MCF 10A (cell line): ENCODE measurements at regions not wholly inside any gene's neighbourhood (a gene's known extent, or its start where the extent isn't known, plus 50 kb on each side); places are given as distances from the start of the nearest gene placed in this dataset.

Source experiments
- BruUV-seq: library from RNA; stranded (reverse); fragments of 400-500 nt; replicated peaks from 2 replicates; lab custom pipeline; 2021; lab: Mats Ljungman, UMichigan
- CTCF ChIA-PET: fragments of 300-600 bp; sonication (Branson Sonifier 250); formaldehyde crosslinking; extraction: SDS; loops from one replicate; lab custom pipeline; 2021; ENCODE audit warnings: antibody characterized with exemption, inconsistent platforms; lab: Yijun Ruan, JAX
- POLR2A ChIA-PET: fragments of 300-600, 350-650 bp; sonication (Branson Sonifier 250); formaldehyde crosslinking; extraction: SDS; loops from one replicate; lab custom pipeline; 2020; ENCODE audit warnings: antibody characterized with exemption, inconsistent platforms; lab: Yijun Ruan, JAX
- DNase-seq: peaks from one replicate; pipeline ENCODE4 v3.0.0-alpha.2; 2018; ENCODE audit not compliant: unreplicated experiment
- H3K27ac Mint-ChIP-seq: one replicate; pipeline ENCODE4 v1.8.0; 2022; ENCODE audit warnings: mild to moderate bottlenecking, low read depth, mixed read lengths; ENCODE audit not compliant: unreplicated experiment
- H3K27me3 Mint-ChIP-seq: one replicate; pipeline ENCODE4 v1.8.0; 2022; ENCODE audit warnings: mixed read lengths; ENCODE audit not compliant: insufficient read depth, unreplicated experiment
- H3K36me3 Mint-ChIP-seq: one replicate; pipeline ENCODE4 v1.8.0; 2022; ENCODE audit warnings: mild to moderate bottlenecking, moderate library complexity, mixed read lengths; ENCODE audit not compliant: insufficient read depth, unreplicated experiment
- H3K4me1 Mint-ChIP-seq: one replicate; pipeline ENCODE4 v1.8.0; 2022; ENCODE audit warnings: mixed read lengths; ENCODE audit not compliant: insufficient read depth, unreplicated experiment
- H3K4me3 Mint-ChIP-seq: one replicate; pipeline ENCODE4 v1.8.0; 2022; ENCODE audit warnings: mild to moderate bottlenecking, moderate library complexity, mixed read lengths; ENCODE audit not compliant: unreplicated experiment
- H3K9me3 Mint-ChIP-seq: one replicate; pipeline ENCODE4 v1.8.0; 2022; ENCODE audit warnings: mixed read lengths; ENCODE audit not compliant: unreplicated experiment
- CTCF ChIP-seq: fragments of 200-600 bp; IDR thresholded peaks from one replicate; pipeline ENCODE4 v1.8.0; 2022; ENCODE audit warnings: antibody characterized with exemption, mild to moderate bottlenecking; ENCODE audit not compliant: unreplicated experiment
- intact Hi-C: fragments of 100-400 bp; cut with micrococcal nuclease; formaldehyde crosslinking; loops from 2 replicates; pipeline ENCODE4 v1.14.1; 2022

GRCh38 chr7:96855691-96856090 is 146.0 kb upstream of the SEM1 start:
- Mint-ChIP-seq H3K36me3 (no peaks in the 10 kb centered on the region), H3K27me3 (peaks cover 35% of the 10 kb centered on the region), H3K9me3 (no peaks in the 10 kb centered on the region), H3K27ac (no peak overlapping the region), H3K4me3 (no peak overlapping the region), H3K4me1 (no peaks in the 10 kb centered on the region)
- CTCF ChIA-PET = no interaction called here
- no peak for DNase-seq
- intact Hi-C loops = no loop called here
- BruUV-seq = no TSS peak
- POLR2A ChIA-PET = no interaction called here
- no peak for TF ChIP-seq CTCF

- POLR2A ChIA-PET = interaction anchor here (1.2 to 2.3 kb wide), 2 partner anchors 25 to 80 kb away, joined by 5 read pairs; no protein-coding TSS in a partner anchor
- no TSS peak for BruUV-seq
These were observed 135.8 kb upstream of the DLX6 start for GRCh38 chr7:96869538-96869937.

GRCh38 chr7:96870185-96870584 is 135.2 kb upstream of the DLX6 start:
- BruUV-seq = no TSS peak
- H3K9me3 Mint-ChIP-seq = no peaks in the 10 kb centered on the region
- DNase-seq = peak; percentile 56
- H3K4me1 Mint-ChIP-seq = peaks cover 13% of the 10 kb centered on the region
- H3K27me3 Mint-ChIP-seq = no peaks in the 10 kb centered on the region
- CTCF ChIA-PET = interaction anchor here (0.6 to 1.0 kb wide), 4 partner anchors 140 to 1505 kb away, joined by 3 to 5 read pairs (median 4); no protein-coding TSS in a partner anchor
- peaks cover 4% of the 10 kb centered on the region for H3K36me3 Mint-ChIP-seq
- peak overlapping the region; percentile 92 for H3K27ac Mint-ChIP-seq
- POLR2A ChIA-PET = interaction anchor here (0.7 to 2.3 kb wide), 7 partner anchors 13 to 84 kb away, joined by 3 to 11 read pairs (median 4); no protein-coding TSS in a partner anchor
- peak overlapping the region; percentile 43 for H3K4me3 Mint-ChIP-seq
- intact Hi-C loops = no loop called here
- TF ChIP-seq CTCF = no peak

More at GRCh38 chr7:96869538-96869937, 135.8 kb upstream of the DLX6 start:
- H3K27ac Mint-ChIP-seq = peak overlapping the region; percentile 92
- no peak for TF ChIP-seq CTCF
- peaks cover 4% of the 10 kb centered on the region for H3K36me3 Mint-ChIP-seq
- DNase-seq = no peak
- H3K4me1 Mint-ChIP-seq = peaks cover 13% of the 10 kb centered on the region
- intact Hi-C loops = no loop called here
- H3K9me3 Mint-ChIP-seq = no peaks in the 10 kb centered on the region
- no peak overlapping the region for H3K4me3 Mint-ChIP-seq
- H3K27me3 Mint-ChIP-seq = no peaks in the 10 kb centered on the region
- CTCF ChIA-PET = interaction anchor here (0.6 kb wide), 3 partner anchors 139 to 1506 kb away, joined by 3 to 5 read pairs (median 4); no protein-coding TSS in a partner anchor

GRCh38 chr7:96870934-96871333 is 134.4 kb upstream of the DLX6 start:
- Mint-ChIP-seq H3K36me3 (peaks cover 4% of the 10 kb centered on the region), H3K9me3 (no peaks in the 10 kb centered on the region), H3K27me3 (no peaks in the 10 kb centered on the region), H3K4me1 (peaks cover 13% of the 10 kb centered on the region), H3K4me3 (no peak overlapping the region), H3K27ac (peak overlapping the region; percentile 92)
- DNase-seq = peak; percentile 55
- no peak for TF ChIP-seq CTCF
- CTCF ChIA-PET = interaction anchor here (0.6 to 1.0 kb wide), 3 partner anchors 30 to 185 kb away, joined by 3 to 4 read pairs (median 4); no protein-coding TSS in a partner anchor
- intact Hi-C loops = no loop called here
- BruUV-seq = no TSS peak
- POLR2A ChIA-PET = interaction anchor here (0.9 to 2.3 kb wide), 7 partner anchors 14 to 83 kb away, joined by 3 to 11 read pairs (median 4); no protein-coding TSS in a partner anchor
